ENCODE measurements at regions not wholly inside any gene's neighbourhood (a gene's known extent, or its start where the extent isn't known, plus 50 kb on each side); places are given as distances from the start of the nearest gene placed in this dataset.

GRCh38 chr4:163614866-163615265 lies 120.4 kb downstream of the TMA16 start:
- no peaks in the 10 kb centered on the region for H3K9me3 ChIP-seq (ENCODE audit: control insufficient read depth in 2 of 2, insufficient read depth in 1 of 2, low read length in 1 of 2)
- H3K4me3 ChIP-seq (ENCODE audit: low read length in 2 of 2): no peak overlapping the region
- no peaks in the 10 kb centered on the region for H3K4me1 ChIP-seq (ENCODE audit: control insufficient read depth in 2 of 2, insufficient read depth in 2 of 2, low read length in 2 of 2)
- no peaks in the 10 kb centered on the region for H3K36me3 ChIP-seq (ENCODE audit: control insufficient read depth in 2 of 2, insufficient read depth in 2 of 2, low read length in 1 of 2)
- no peaks in the 10 kb centered on the region for H3K27me3 ChIP-seq (ENCODE audit: control insufficient read depth in 2 of 2, insufficient read depth in 1 of 2, low read length in 1 of 2)
- WGBS: 96% methylated on average over 3 of the region's 3 CpGs
- no peak for DNase-seq (ENCODE audit: low read depth in 6 of 9, low spot score in 9 of 9)
- H3K27ac ChIP-seq (ENCODE audit: low read depth in 1 of 2, low read length in 1 of 2): no peak overlapping the region

DNA sequence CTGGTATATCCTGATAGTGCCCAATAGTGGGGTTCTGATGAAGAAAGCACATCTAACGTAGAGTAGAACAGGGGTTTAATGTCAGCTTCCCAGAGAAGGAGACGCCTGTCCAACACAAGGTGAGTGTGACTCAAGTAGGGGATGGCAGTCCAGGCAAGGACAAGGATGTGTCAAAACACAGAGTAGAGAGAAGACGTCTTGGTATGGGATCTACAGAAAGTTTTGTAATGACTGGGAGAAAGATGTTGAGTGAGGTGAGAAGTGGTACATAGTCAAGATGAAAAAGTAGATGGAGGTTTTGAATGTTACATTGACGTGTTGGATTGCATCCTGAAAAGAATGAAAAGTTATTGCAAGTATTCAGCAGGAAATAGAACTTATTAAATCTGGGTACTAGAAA lies 124.4 kb downstream of the TMA16 start:
- WGBS: 96% methylated on average over 4 of the region's 4 CpGs
- no peak for DNase-seq (ENCODE audit: low read depth in 6 of 9, low spot score in 9 of 9)
- Histone ChIP-seq H3K27me3 (ENCODE audit: control insufficient read depth in 2 of 2, insufficient read depth in 1 of 2, low read length in 1 of 2) (no peaks in the 10 kb centered on the region), H3K9me3 (ENCODE audit: control insufficient read depth in 2 of 2, insufficient read depth in 1 of 2, low read length in 1 of 2) (no peaks in the 10 kb centered on the region), H3K27ac (ENCODE audit: low read depth in 1 of 2, low read length in 1 of 2) (no peak overlapping the region), H3K4me1 (ENCODE audit: control insufficient read depth in 2 of 2, insufficient read depth in 2 of 2, low read length in 2 of 2) (no peaks in the 10 kb centered on the region), H3K36me3 (ENCODE audit: control insufficient read depth in 2 of 2, insufficient read depth in 2 of 2, low read length in 1 of 2) (no peaks in the 10 kb centered on the region), H3K4me3 (ENCODE audit: low read length in 2 of 2) (no peak overlapping the region)

DNA sequence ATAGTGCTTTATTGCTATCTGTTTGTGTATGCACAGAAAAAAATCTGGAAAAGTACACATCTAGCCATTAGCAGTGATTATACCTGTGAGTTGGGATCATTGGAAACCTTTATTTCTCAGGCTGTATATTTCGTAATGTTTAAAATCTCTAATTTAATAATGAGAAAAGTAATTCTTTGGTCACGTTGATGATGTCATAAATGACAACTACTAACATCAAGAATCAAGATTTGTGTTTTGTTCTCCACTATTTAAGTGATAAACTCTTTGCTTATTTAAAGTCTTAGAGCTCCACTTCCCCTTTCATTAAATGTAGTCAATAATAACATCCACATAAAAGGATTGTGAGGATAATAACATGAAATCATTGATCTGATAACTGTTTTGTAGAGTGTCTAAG lies 126.2 kb downstream of the TMA16 start:
- no peaks in the 10 kb centered on the region for H3K9me3 ChIP-seq (ENCODE audit: control insufficient read depth in 2 of 2, insufficient read depth in 1 of 2, low read length in 1 of 2)
- no peak overlapping the region for H3K4me3 ChIP-seq (ENCODE audit: low read length in 2 of 2)
- H3K4me1 ChIP-seq (ENCODE audit: control insufficient read depth in 2 of 2, insufficient read depth in 2 of 2, low read length in 2 of 2): no peaks in the 10 kb centered on the region
- 95% methylated on average over 2 of the region's 2 CpGs for WGBS
- H3K36me3 ChIP-seq (ENCODE audit: control insufficient read depth in 2 of 2, insufficient read depth in 2 of 2, low read length in 1 of 2): no peaks in the 10 kb centered on the region
- no peak for DNase-seq (ENCODE audit: low read depth in 6 of 9, low spot score in 9 of 9)
- H3K27me3 ChIP-seq (ENCODE audit: control insufficient read depth in 2 of 2, insufficient read depth in 1 of 2, low read length in 1 of 2): no peaks in the 10 kb centered on the region
- H3K27ac ChIP-seq (ENCODE audit: low read depth in 1 of 2, low read length in 1 of 2): no peak overlapping the region

- no peak for DNase-seq (ENCODE audit: low read depth in 6 of 9, low spot score in 9 of 9)
- Histone ChIP-seq H3K4me1 (ENCODE audit: control insufficient read depth in 2 of 2, insufficient read depth in 2 of 2, low read length in 2 of 2) (no peaks in the 10 kb centered on the region), H3K27me3 (ENCODE audit: control insufficient read depth in 2 of 2, insufficient read depth in 1 of 2, low read length in 1 of 2) (no peaks in the 10 kb centered on the region), H3K27ac (ENCODE audit: low read depth in 1 of 2, low read length in 1 of 2) (no peak overlapping the region), H3K9me3 (ENCODE audit: control insufficient read depth in 2 of 2, insufficient read depth in 1 of 2, low read length in 1 of 2) (no peaks in the 10 kb centered on the region), H3K4me3 (ENCODE audit: low read length in 2 of 2) (no peak overlapping the region), H3K36me3 (ENCODE audit: control insufficient read depth in 2 of 2, insufficient read depth in 2 of 2, low read length in 1 of 2) (no peaks in the 10 kb centered on the region)
- 96% methylated on average over 2 of the region's 2 CpGs for WGBS
Observed at GRCh38 chr4:163621821-163622220, 127.3 kb downstream of the TMA16 start.

GRCh38 chr4:163622379-163623035 lies 128.0 kb downstream of the TMA16 start:
- 89% methylated on average over 5 of the region's 5 CpGs for WGBS
- Histone ChIP-seq H3K27me3 (ENCODE audit: control insufficient read depth in 2 of 2, insufficient read depth in 1 of 2, low read length in 1 of 2) (no peaks in the 10 kb centered on the region), H3K27ac (ENCODE audit: low read depth in 1 of 2, low read length in 1 of 2) (no peak overlapping the region), H3K9me3 (ENCODE audit: control insufficient read depth in 2 of 2, insufficient read depth in 1 of 2, low read length in 1 of 2) (no peaks in the 10 kb centered on the region), H3K36me3 (ENCODE audit: control insufficient read depth in 2 of 2, insufficient read depth in 2 of 2, low read length in 1 of 2) (no peaks in the 10 kb centered on the region), H3K4me3 (ENCODE audit: low read length in 2 of 2) (no peak overlapping the region), H3K4me1 (ENCODE audit: control insufficient read depth in 2 of 2, insufficient read depth in 2 of 2, low read length in 2 of 2) (no peaks in the 10 kb centered on the region)
- no peak for DNase-seq (ENCODE audit: low read depth in 6 of 9, low spot score in 9 of 9)

GRCh38 chr4:163623787-163624186 lies 129.3 kb downstream of the TMA16 start:
- 94% methylated on average over 4 of the region's 4 CpGs for WGBS
- H3K4me1 ChIP-seq (ENCODE audit: control insufficient read depth in 2 of 2, insufficient read depth in 2 of 2, low read length in 2 of 2): no peaks in the 10 kb centered on the region
- no peak overlapping the region for H3K4me3 ChIP-seq (ENCODE audit: low read length in 2 of 2)

GRCh38 chr4:163624727-163625126 lies 130.2 kb downstream of the TMA16 start:
- H3K27me3 ChIP-seq (ENCODE audit: control insufficient read depth in 2 of 2, insufficient read depth in 1 of 2, low read length in 1 of 2): no peaks in the 10 kb centered on the region
- WGBS: 9% methylated on average over 1 of the region's 1 CpG
- H3K9me3 ChIP-seq (ENCODE audit: control insufficient read depth in 2 of 2, insufficient read depth in 1 of 2, low read length in 1 of 2): no peaks in the 10 kb centered on the region
- no peak for DNase-seq (ENCODE audit: low read depth in 6 of 9, low spot score in 9 of 9)
- H3K4me3 ChIP-seq (ENCODE audit: low read length in 2 of 2): no peak overlapping the region
- H3K36me3 ChIP-seq (ENCODE audit: control insufficient read depth in 2 of 2, insufficient read depth in 2 of 2, low read length in 1 of 2): no peaks in the 10 kb centered on the region
- H3K4me1 ChIP-seq (ENCODE audit: control insufficient read depth in 2 of 2, insufficient read depth in 2 of 2, low read length in 2 of 2): no peaks in the 10 kb centered on the region
- H3K27ac ChIP-seq (ENCODE audit: low read depth in 1 of 2, low read length in 1 of 2): no peak overlapping the region

More at GRCh38 chr4:163623787-163624186, 129.3 kb downstream of the TMA16 start:
- no peaks in the 10 kb centered on the region for H3K9me3 ChIP-seq (ENCODE audit: control insufficient read depth in 2 of 2, insufficient read depth in 1 of 2, low read length in 1 of 2)
- no peaks in the 10 kb centered on the region for H3K27me3 ChIP-seq (ENCODE audit: control insufficient read depth in 2 of 2, insufficient read depth in 1 of 2, low read length in 1 of 2)
- H3K36me3 ChIP-seq (ENCODE audit: control insufficient read depth in 2 of 2, insufficient read depth in 2 of 2, low read length in 1 of 2): no peaks in the 10 kb centered on the region
- H3K27ac ChIP-seq (ENCODE audit: low read depth in 1 of 2, low read length in 1 of 2): no peak overlapping the region
- DNase-seq (ENCODE audit: low read depth in 6 of 9, low spot score in 9 of 9): no peak

GRCh38 chr4:163631288-163631687 lies 136.8 kb downstream of the TMA16 start:
- Histone ChIP-seq H3K4me1 (ENCODE audit: control insufficient read depth in 2 of 2, insufficient read depth in 2 of 2, low read length in 2 of 2) (no peaks in the 10 kb centered on the region), H3K9me3 (ENCODE audit: control insufficient read depth in 2 of 2, insufficient read depth in 1 of 2, low read length in 1 of 2) (no peaks in the 10 kb centered on the region), H3K27ac (ENCODE audit: low read depth in 1 of 2, low read length in 1 of 2) (no peak overlapping the region), H3K27me3 (ENCODE audit: control insufficient read depth in 2 of 2, insufficient read depth in 1 of 2, low read length in 1 of 2) (no peaks in the 10 kb centered on the region), H3K36me3 (ENCODE audit: control insufficient read depth in 2 of 2, insufficient read depth in 2 of 2, low read length in 1 of 2) (no peaks in the 10 kb centered on the region), H3K4me3 (ENCODE audit: low read length in 2 of 2) (no peak overlapping the region)
- DNase-seq (ENCODE audit: low read depth in 6 of 9, low spot score in 9 of 9): no peak
- WGBS: 97% methylated on average over 6 of the region's 6 CpGs

- Histone ChIP-seq H3K4me1 (ENCODE audit: control insufficient read depth in 2 of 2, insufficient read depth in 2 of 2, low read length in 2 of 2) (no peaks in the 10 kb centered on the region), H3K36me3 (ENCODE audit: control insufficient read depth in 2 of 2, insufficient read depth in 2 of 2, low read length in 1 of 2) (no peaks in the 10 kb centered on the region), H3K27me3 (ENCODE audit: control insufficient read depth in 2 of 2, insufficient read depth in 1 of 2, low read length in 1 of 2) (no peaks in the 10 kb centered on the region), H3K9me3 (ENCODE audit: control insufficient read depth in 2 of 2, insufficient read depth in 1 of 2, low read length in 1 of 2) (no peaks in the 10 kb centered on the region), H3K27ac (ENCODE audit: low read depth in 1 of 2, low read length in 1 of 2) (no peak overlapping the region), H3K4me3 (ENCODE audit: low read length in 2 of 2) (no peak overlapping the region)
- DNase-seq (ENCODE audit: low read depth in 6 of 9, low spot score in 9 of 9): no peak
Observed at GRCh38 chr4:163638909-163639308, 144.4 kb downstream of the TMA16 start.

All from thymus (tissue), 11 donors.